Chondrocyte (in vitro differentiated cells): ENCODE measurements at regions not wholly inside any gene's neighbourhood (a gene's known extent, or its start where the extent isn't known, plus 50 kb on each side); places are given as distances from the start of the nearest gene placed in this dataset.

Experiments
- DNase-seq: peaks from one replicate; pipeline ENCODE4 v3.0.0; 2021; ENCODE audit warnings: mixed read lengths, low spot score
- H3K27ac Mint-ChIP-seq: one replicate; pipeline ENCODE4 v1.8.0; 2021; ENCODE audit warnings: mild to moderate bottlenecking, moderate library complexity, mixed read lengths; ENCODE audit not compliant: unreplicated experiment
- H3K27me3 Mint-ChIP-seq: 2 replicates; pipeline ENCODE4 v1.8.0; 2021; ENCODE audit warnings: low read depth, mixed read lengths
- H3K36me3 Mint-ChIP-seq: 2 replicates; pipeline ENCODE4 v1.8.0; 2021; ENCODE audit warnings: low read depth, mixed read lengths
- H3K4me1 Mint-ChIP-seq: 2 replicates; pipeline ENCODE4 v1.8.0; 2021; ENCODE audit warnings: low read depth, mild to moderate bottlenecking, mixed read lengths
- H3K4me3 Mint-ChIP-seq: one replicate; pipeline ENCODE4 v1.8.0; 2021; ENCODE audit warnings: mild to moderate bottlenecking, moderate library complexity, mixed read lengths; ENCODE audit not compliant: unreplicated experiment
- H3K9me3 Mint-ChIP-seq: 2 replicates; pipeline ENCODE4 v1.8.0; 2021; ENCODE audit warnings: low read depth, mixed read lengths
- TF ChIP-seq, protein P1 (sequence below): fragments of 200-600 bp; sonication (generic); IDR thresholded peaks from 2 replicates; pipeline ENCODE4 v1.5.0; 2021; ENCODE audit warnings: antibody characterized with exemption, mild to moderate bottlenecking, moderate library complexity

DNA sequence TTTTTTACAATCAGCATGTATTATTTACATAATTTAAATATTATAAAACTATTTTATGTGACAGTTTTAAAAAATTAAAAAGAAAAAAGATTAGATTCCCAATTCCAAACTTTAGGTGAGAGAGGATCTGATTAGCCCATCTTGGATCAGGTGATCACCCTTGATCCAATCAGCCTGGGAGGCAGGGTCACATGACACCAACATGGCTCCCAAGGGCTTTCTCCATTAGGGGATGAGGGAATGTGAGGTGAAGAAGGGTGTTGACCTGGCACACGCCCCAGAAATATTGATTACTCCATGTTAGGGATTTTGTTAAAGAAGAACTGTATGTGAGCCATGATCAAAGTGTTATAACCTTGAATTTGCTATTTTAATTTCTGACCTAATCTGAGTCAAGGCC, 225.4 kb downstream of the RBM19 start:
- Mint-ChIP-seq H3K36me3 (no peaks in the 10 kb centered on the region), H3K4me1 (no peaks in the 10 kb centered on the region), H3K27me3 (peaks cover 56% of the 10 kb centered on the region), H3K9me3 (peaks cover 7% of the 10 kb centered on the region), H3K4me3 (no peak overlapping the region), H3K27ac (no peak overlapping the region)
- TF ChIP-seq, protein P1, sequence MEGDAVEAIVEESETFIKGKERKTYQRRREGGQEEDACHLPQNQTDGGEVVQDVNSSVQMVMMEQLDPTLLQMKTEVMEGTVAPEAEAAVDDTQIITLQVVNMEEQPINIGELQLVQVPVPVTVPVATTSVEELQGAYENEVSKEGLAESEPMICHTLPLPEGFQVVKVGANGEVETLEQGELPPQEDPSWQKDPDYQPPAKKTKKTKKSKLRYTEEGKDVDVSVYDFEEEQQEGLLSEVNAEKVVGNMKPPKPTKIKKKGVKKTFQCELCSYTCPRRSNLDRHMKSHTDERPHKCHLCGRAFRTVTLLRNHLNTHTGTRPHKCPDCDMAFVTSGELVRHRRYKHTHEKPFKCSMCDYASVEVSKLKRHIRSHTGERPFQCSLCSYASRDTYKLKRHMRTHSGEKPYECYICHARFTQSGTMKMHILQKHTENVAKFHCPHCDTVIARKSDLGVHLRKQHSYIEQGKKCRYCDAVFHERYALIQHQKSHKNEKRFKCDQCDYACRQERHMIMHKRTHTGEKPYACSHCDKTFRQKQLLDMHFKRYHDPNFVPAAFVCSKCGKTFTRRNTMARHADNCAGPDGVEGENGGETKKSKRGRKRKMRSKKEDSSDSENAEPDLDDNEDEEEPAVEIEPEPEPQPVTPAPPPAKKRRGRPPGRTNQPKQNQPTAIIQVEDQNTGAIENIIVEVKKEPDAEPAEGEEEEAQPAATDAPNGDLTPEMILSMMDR = no peak
- DNase-seq = no peak

DNA sequence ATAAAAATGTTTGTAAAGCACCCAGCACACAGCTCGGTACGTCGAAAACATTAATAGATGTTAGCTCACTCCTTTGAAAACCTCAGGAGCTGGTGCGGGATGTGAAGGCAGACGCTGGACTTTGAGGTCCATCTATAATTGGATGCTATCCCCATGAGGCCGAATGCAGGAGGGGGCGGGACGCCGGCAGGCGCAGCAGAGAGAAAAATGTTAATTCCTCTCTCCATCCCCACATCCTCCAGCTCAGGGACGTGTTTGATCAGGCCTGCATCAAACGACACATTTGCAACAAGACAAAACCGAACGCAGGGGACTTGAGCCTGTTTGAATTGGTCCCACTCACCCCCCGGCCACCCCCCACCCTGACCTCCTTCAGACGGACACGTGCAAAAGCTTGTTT, 231.0 kb downstream of the RBM19 start:
- Mint-ChIP-seq H3K4me3 (no peak overlapping the region), H3K27ac (no peak overlapping the region), H3K27me3 (peaks cover 57% of the 10 kb centered on the region), H3K9me3 (peaks cover 7% of the 10 kb centered on the region), H3K4me1 (no peaks in the 10 kb centered on the region), H3K36me3 (no peaks in the 10 kb centered on the region)
- DNase-seq = no peak
- TF ChIP-seq, protein P1 = no peak

DNA sequence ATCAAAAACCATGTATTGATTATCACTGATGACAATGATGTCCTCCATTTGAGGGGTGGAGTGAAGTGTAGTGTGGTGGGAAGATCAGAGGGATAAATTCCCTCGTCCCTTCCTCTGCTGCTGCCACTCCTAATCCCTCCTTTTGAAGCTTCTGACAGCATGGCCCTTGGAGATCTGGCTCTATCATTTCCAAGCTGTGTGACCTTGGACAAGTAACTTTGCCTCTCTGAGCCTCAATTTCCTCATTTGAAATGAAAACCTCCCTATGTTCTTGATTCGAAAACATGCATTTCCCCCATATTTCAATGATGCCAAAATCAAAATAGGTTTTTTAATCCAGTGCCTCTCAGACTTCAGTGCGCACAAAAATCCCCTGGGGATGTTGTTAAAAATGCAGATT, 231.6 kb downstream of the RBM19 start:
- Mint-ChIP-seq H3K4me1 (no peaks in the 10 kb centered on the region), H3K36me3 (no peaks in the 10 kb centered on the region), H3K27ac (no peak overlapping the region), H3K9me3 (peaks cover 7% of the 10 kb centered on the region), H3K27me3 (peaks cover 59% of the 10 kb centered on the region), H3K4me3 (no peak overlapping the region)
- no peak for DNase-seq
- TF ChIP-seq, protein P1 = no peak

DNA sequence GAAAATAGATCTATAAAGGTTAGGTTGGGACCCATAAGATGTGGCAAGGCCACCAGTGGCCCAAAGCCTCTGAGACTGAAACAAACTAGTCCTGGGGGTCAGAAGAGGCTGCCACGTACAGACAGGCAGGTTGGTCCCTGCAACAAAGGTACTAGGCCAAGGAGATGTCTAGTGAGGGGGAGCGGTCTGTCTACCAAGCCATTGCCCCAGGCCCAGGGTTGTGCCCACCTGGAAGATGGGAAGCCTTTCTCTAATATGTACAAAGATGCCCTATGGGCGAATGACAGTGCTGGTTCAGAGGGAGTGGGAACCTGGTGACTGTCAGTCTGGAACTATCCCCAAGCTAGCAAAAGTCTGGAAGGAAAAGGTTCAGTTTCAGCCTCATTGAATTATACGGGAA, 233.2 kb downstream of the RBM19 start:
- no peak for DNase-seq
- H3K4me1 Mint-ChIP-seq = no peaks in the 10 kb centered on the region
- TF ChIP-seq, protein P1 = no peak
- no peak overlapping the region for H3K4me3 Mint-ChIP-seq
- no peak overlapping the region for H3K27ac Mint-ChIP-seq
- no peaks in the 10 kb centered on the region for H3K36me3 Mint-ChIP-seq
- H3K27me3 Mint-ChIP-seq = peaks cover 47% of the 10 kb centered on the region
- H3K9me3 Mint-ChIP-seq = no peaks in the 10 kb centered on the region

DNA sequence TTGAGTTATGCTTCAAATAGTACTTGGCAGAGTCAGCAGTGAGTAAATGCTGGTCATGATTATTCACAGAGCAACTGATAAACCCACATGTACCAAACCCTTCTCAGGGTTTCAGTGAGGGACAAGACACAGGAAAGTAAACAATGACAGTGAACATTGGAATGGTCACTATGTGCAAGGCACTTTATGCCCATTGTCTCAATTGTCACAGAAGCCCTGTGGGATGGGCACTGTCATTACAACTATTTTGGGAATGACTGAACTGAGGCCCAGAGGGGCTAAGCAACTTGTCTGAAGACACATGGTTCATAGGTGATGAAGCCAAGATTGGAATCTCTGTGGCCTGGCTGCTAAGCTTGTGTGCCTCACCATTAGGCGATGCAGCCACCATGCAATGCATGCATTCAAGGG, 238.5 kb downstream of the RBM19 start:
- Mint-ChIP-seq H3K4me1 (no peaks in the 10 kb centered on the region), H3K27me3 (peaks cover 35% of the 10 kb centered on the region), H3K27ac (no peak overlapping the region), H3K4me3 (no peak overlapping the region), H3K36me3 (no peaks in the 10 kb centered on the region), H3K9me3 (no peaks in the 10 kb centered on the region)
- no peak for DNase-seq
- TF ChIP-seq, protein P1 = no peak
